CD14-positive monocyte (primary cell): ENCODE measurements at regions not wholly inside any gene's neighbourhood (a gene's known extent, or its start where the extent isn't known, plus 50 kb on each side); places are given as distances from the start of the nearest gene placed in this dataset.

Experiments
- DNase-seq, 3 donors: peaks; one replicate each; pipeline ENCODE4 v3.0.0-alpha.2; 2011 to 2022
- H2AFZ ChIP-seq: 2 replicates; pipeline ENCODE4 v1.6.0; 2012; ENCODE audit warnings: mild to moderate bottlenecking, low read depth, low read length, inconsistent platforms; ENCODE audit not compliant: insufficient read depth, poor library complexity, severe bottlenecking
- H3K27ac ChIP-seq, 2 donors: 1 replicate in 1 of 2; 2 replicates in 1 of 2; pipeline ENCODE4 v1.5.1; 2012 to 2013; ENCODE audit warnings: low read length in 2 of 2, control low read depth in 1 of 2, inconsistent platforms in 1 of 2, low read depth in 1 of 2, mild to moderate bottlenecking in 1 of 2
- H3K27me3 ChIP-seq, 2 donors: one replicate each; pipeline versions ENCODE4 v1.6.0 to v1.6.1; 2011 to 2013; ENCODE audit warnings: low read length in 2 of 2; ENCODE audit not compliant: control insufficient read depth in 2 of 2, insufficient read depth in 2 of 2
- H3K36me3 ChIP-seq, 2 donors: replicated peaks in 1 of 2; 1 replicate in 1 of 2; 2 replicates in 1 of 2; pipeline versions ENCODE4 v1.5.1 to v1.6.1; 2012 to 2013; ENCODE audit warnings: low read length in 2 of 2, control low read depth in 1 of 2, inconsistent platforms in 1 of 2, mild to moderate bottlenecking in 1 of 2; ENCODE audit not compliant: insufficient read depth in 2 of 2, control insufficient read depth in 1 of 2
- H3K4me1 ChIP-seq, 2 donors: 1 replicate in 1 of 2; 2 replicates in 1 of 2; pipeline versions ENCODE4 v1.5.1 to v1.6.1; 2012 to 2013; ENCODE audit warnings: low read length in 2 of 2, control low read depth in 1 of 2, inconsistent platforms in 1 of 2, mild to moderate bottlenecking in 1 of 2, moderate library complexity in 1 of 2; ENCODE audit not compliant: insufficient read depth in 2 of 2, control insufficient read depth in 1 of 2
- H3K4me2 ChIP-seq: replicated peaks from 2 replicates; pipeline ENCODE3; 2012; ENCODE audit warnings: low read length, moderate library complexity, mild to moderate bottlenecking; ENCODE audit not compliant: poor library complexity, severe bottlenecking; ENCODE audit errors: extremely low read depth
- H3K4me3 ChIP-seq, 3 experiments: fragments of 200-600 bp in 1 of 3; sonication (generic) in 1 of 3; replicated peaks in 1 of 3; 1 replicate in 2 of 3; 2 replicates in 1 of 3; pipeline ENCODE4 v1.5.1; 2011 to 2013; ENCODE audit warnings: low read length in 3 of 3, mild to moderate bottlenecking in 3 of 3, control low read depth in 2 of 3, low read depth in 2 of 3, inconsistent platforms in 1 of 3, moderate library complexity in 1 of 3
- H3K79me2 ChIP-seq: 2 replicates; pipeline ENCODE4 v1.6.0; 2012; ENCODE audit warnings: mild to moderate bottlenecking, control low read depth, inconsistent platforms, low read length, moderate library complexity; ENCODE audit not compliant: insufficient read depth
- H3K9ac ChIP-seq: 2 replicates; pipeline ENCODE4 v1.6.0; 2017; ENCODE audit warnings: low read length, mild to moderate bottlenecking; ENCODE audit not compliant: insufficient read depth, poor library complexity, severe bottlenecking
- H3K9me3 ChIP-seq, 2 donors: replicated peaks in 1 of 2; 1 replicate in 1 of 2; 2 replicates in 1 of 2; pipeline versions ENCODE4 v1.5.1 to v1.6.1; 2012 to 2013; ENCODE audit warnings: low read length in 2 of 2, control low read depth in 1 of 2; ENCODE audit not compliant: control insufficient read depth in 1 of 2, insufficient read depth in 1 of 2
- H4K20me1 ChIP-seq: 2 replicates; pipeline ENCODE4 v1.6.0; 2012; ENCODE audit warnings: mild to moderate bottlenecking, low read length, control low read depth, moderate library complexity; ENCODE audit not compliant: insufficient read depth
- H3K27ac Mint-ChIP-seq, 7 donors: one replicate each; pipeline ENCODE4 v1.8.0; 2020; ENCODE audit warnings: mild to moderate bottlenecking in 7 of 7, mixed read lengths in 7 of 7, moderate library complexity in 6 of 7, inconsistent platforms in 2 of 7
- H3K27me3 Mint-ChIP-seq, 3 donors: one replicate each; pipeline ENCODE4 v1.8.0; 2021 to 2022; ENCODE audit warnings: low read depth in 3 of 3, mild to moderate bottlenecking in 3 of 3, mixed read lengths in 3 of 3, moderate library complexity in 3 of 3, inconsistent platforms in 1 of 3
- H3K36me3 Mint-ChIP-seq, 2 donors: one replicate each; pipeline ENCODE4 v1.8.0; 2020; ENCODE audit warnings: mixed read lengths in 2 of 2, inconsistent platforms in 1 of 2, mild to moderate bottlenecking in 1 of 2
- H3K4me1 Mint-ChIP-seq: one replicate; pipeline ENCODE4 v1.8.0; 2020; ENCODE audit warnings: mild to moderate bottlenecking, mixed read lengths
- H3K4me3 Mint-ChIP-seq, 2 donors: one replicate each; pipeline ENCODE4 v1.8.0; 2020; ENCODE audit warnings: mild to moderate bottlenecking in 2 of 2, mixed read lengths in 2 of 2, moderate library complexity in 1 of 2
- H3K9me3 Mint-ChIP-seq, 7 donors: one replicate each; pipeline ENCODE4 v1.8.0; 2020 to 2022; ENCODE audit warnings: mixed read lengths in 7 of 7, mild to moderate bottlenecking in 6 of 7, moderate library complexity in 6 of 7, inconsistent platforms in 2 of 7
- CTCF ChIP-seq: fragments of 200-600 bp; IDR thresholded peaks from one replicate; pipeline ENCODE4 v1.8.0; 2022; ENCODE audit warnings: antibody characterized with exemption, mild to moderate bottlenecking
- WGBS: methylation state at CpG from one replicate; pipeline ENCODE4 v1.1.5; 2013; ENCODE audit warnings: missing lambda C conversion rate; ENCODE audit not compliant: insufficient coverage; 5-methylcytosine and 5-hydroxymethylcytosine counted together
- intact Hi-C, 2 donors: fragments of 100-400 bp; cut with micrococcal nuclease; formaldehyde crosslinking; loops; one replicate each; pipeline versions ENCODE4 v1.15.0 to v1.15.1; 2023

DNA sequence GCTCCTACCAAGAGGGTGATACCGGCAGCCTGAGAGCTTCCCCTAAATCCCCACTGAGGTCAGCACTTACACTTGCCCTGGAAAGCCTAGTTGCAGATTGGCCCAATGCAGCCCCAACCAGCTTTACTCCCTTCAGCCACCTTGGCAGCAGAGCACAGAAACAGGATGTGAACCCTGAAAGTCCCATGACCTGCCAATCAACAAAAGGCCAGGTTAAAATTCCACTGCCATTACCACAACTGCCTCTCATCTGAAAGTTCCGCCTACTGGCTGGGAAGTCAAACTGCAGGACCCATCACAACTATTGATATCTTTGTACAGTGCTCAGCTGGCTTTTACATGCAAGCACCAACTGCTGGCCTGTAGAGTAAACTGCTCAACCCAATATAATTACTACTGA lies 156.2 kb downstream of the ZMAT3 start:
- Histone ChIP-seq H3K4me2 (no peak overlapping the region), H3K9me3 (peaks cover 18 to 23% of the 10 kb centered on the region in 2 donors), H3K4me1 (no peaks in the 10 kb centered on the region), H3K9ac (no peak overlapping the region), H3K27ac (no peak overlapping the region), H3K36me3 (no peaks in the 10 kb centered on the region), H3K27me3 (no peaks in the 10 kb centered on the region), H3K79me2 (no peaks in the 10 kb centered on the region), H2AFZ (no peak overlapping the region), H3K4me3 (no peak overlapping the region), H4K20me1 (no peaks in the 10 kb centered on the region)
- WGBS: 100% methylated on average over 2 of the region's 2 CpGs
- peaks cover 8 to 38% (median 26%) of the 10 kb centered on the region in 7 donors for H3K9me3 Mint-ChIP-seq
- H3K4me1 Mint-ChIP-seq: no peaks in the 10 kb centered on the region
- TF ChIP-seq CTCF: no peak
- H3K27me3 Mint-ChIP-seq: peaks cover 0 to 2% (median 0%) of the 10 kb centered on the region in 3 donors
- no peak for DNase-seq
- H3K27ac Mint-ChIP-seq: no peak overlapping the region
- H3K36me3 Mint-ChIP-seq: no peaks in the 10 kb centered on the region
- no peak overlapping the region for H3K4me3 Mint-ChIP-seq
- intact Hi-C loops: no loop called here

- Histone ChIP-seq H3K27ac (no peak overlapping the region), H2AFZ (no peak overlapping the region), H3K9me3 (peaks cover 4 to 9% of the 10 kb centered on the region in 2 donors), H3K4me1 (no peaks in the 10 kb centered on the region), H3K36me3 (no peaks in the 10 kb centered on the region), H3K9ac (no peak overlapping the region), H3K4me2 (no peak overlapping the region), H3K4me3 (no peak overlapping the region), H3K79me2 (no peaks in the 10 kb centered on the region), H3K27me3 (no peaks in the 10 kb centered on the region), H4K20me1 (no peaks in the 10 kb centered on the region)
- peaks cover 0 to 7% (median 2%) of the 10 kb centered on the region in 7 donors for H3K9me3 Mint-ChIP-seq
- H3K4me1 Mint-ChIP-seq: no peaks in the 10 kb centered on the region
- DNase-seq: no peak
- intact Hi-C loops: no loop called here
- no peak overlapping the region for H3K27ac Mint-ChIP-seq
- no peak overlapping the region for H3K4me3 Mint-ChIP-seq
- H3K27me3 Mint-ChIP-seq: peaks cover 0 to 1% (median 0%) of the 10 kb centered on the region in 3 donors
- no peak for TF ChIP-seq CTCF
- H3K36me3 Mint-ChIP-seq: no peaks in the 10 kb centered on the region
- WGBS: 50% methylated on average over 1 of the region's 1 CpG
These were observed 164.5 kb downstream of the ZMAT3 start for GRCh38 chr3:178907081-178907480.
